Neural cell (in vitro differentiated cells): ENCODE measurements at regions not wholly inside any gene's neighbourhood (a gene's known extent, or its start where the extent isn't known, plus 50 kb on each side); places are given as distances from the start of the nearest gene placed in this dataset.

ENCODE experiments used
- H2AFZ ChIP-seq: fragments of 200-600, 300-800 bp; sonication (generic), shearing (Covaris generic); 2 replicates; pipeline ENCODE4 v1.6.0; 2014; ENCODE audit warnings: low read depth, mild to moderate bottlenecking, antibody characterized with exemption, low read length, moderate library complexity
- H3F3A ChIP-seq: fragments of 200-600 bp; shearing (Covaris generic); 2 replicates; pipeline ENCODE4 v1.6.1; 2016; ENCODE audit warnings: mild to moderate bottlenecking, moderate library complexity, mixed read lengths, antibody characterized with exemption, low read length; ENCODE audit not compliant: insufficient read depth, poor library complexity, severe bottlenecking
- H3K27ac ChIP-seq: fragments of 200-600, 300-800 bp; sonication (generic), shearing (Covaris generic); 2 replicates; pipeline ENCODE4 v1.5.1; 2014; ENCODE audit warnings: mild to moderate bottlenecking, low read length, moderate library complexity
- H3K27me3 ChIP-seq: fragments of 300-800, 200-600 bp; sonication (generic), shearing (Covaris generic); 2 replicates; pipeline ENCODE4 v1.6.0; 2014; ENCODE audit warnings: mild to moderate bottlenecking, low read depth, low read length, moderate library complexity; ENCODE audit not compliant: insufficient read depth
- H3K36me3 ChIP-seq: fragments of 300-800, 200-600 bp; sonication (generic), shearing (Covaris generic); 2 replicates; pipeline ENCODE4 v1.5.1; 2014; ENCODE audit warnings: mild to moderate bottlenecking, antibody characterized with exemption, low read length, moderate library complexity; ENCODE audit not compliant: insufficient read depth
- H3K4me2 ChIP-seq: fragments of 300-800, 200-600 bp; sonication (generic), shearing (Covaris generic); 2 replicates; pipeline ENCODE4 v1.6.0; 2014; ENCODE audit warnings: mild to moderate bottlenecking, low read length
- H3K4me3 ChIP-seq: fragments of 300-800, 200-600 bp; sonication (generic), shearing (Covaris generic); 2 replicates; pipeline ENCODE4 v1.5.1; 2014; ENCODE audit warnings: mild to moderate bottlenecking, low read length, moderate library complexity
- H3K79me2 ChIP-seq: fragments of 200-600 bp; shearing (Covaris generic); replicated peaks from 2 replicates; pipeline ENCODE4 v1.6.0; 2014; ENCODE audit warnings: mild to moderate bottlenecking, low read length, moderate library complexity; ENCODE audit not compliant: insufficient read depth
- H3K9ac ChIP-seq: fragments of 300-800, 200-600 bp; sonication (generic), shearing (Covaris generic); 2 replicates; pipeline ENCODE4 v1.6.1; 2016; ENCODE audit warnings: mild to moderate bottlenecking, low read length, mixed read lengths
- H3K9me2 ChIP-seq: fragments of 200-600 bp; shearing (Covaris generic); 2 replicates; pipeline ENCODE4 v1.6.1; 2016; ENCODE audit warnings: mild to moderate bottlenecking, low read length, mixed read lengths; ENCODE audit not compliant: insufficient read depth
- H3K9me3 ChIP-seq: fragments of 200-600, 300-800 bp; sonication (generic), shearing (Covaris generic); 2 replicates; pipeline ENCODE4 v1.6.1; 2016; ENCODE audit warnings: mild to moderate bottlenecking, mixed run types, low read length, moderate library complexity, mixed read lengths
- H4K20me1 ChIP-seq: fragments of 200-600 bp; shearing (Covaris generic); 2 replicates; pipeline ENCODE4 v1.6.1; 2016; ENCODE audit warnings: mild to moderate bottlenecking, mixed run types; ENCODE audit not compliant: insufficient read depth
- EP300 ChIP-seq: fragments of 450-650 bp; conservative IDR thresholded peaks from 2 replicates; pipeline ENCODE4 v1.6.1; 2014; ENCODE audit warnings: antibody characterized with exemption, mild to moderate bottlenecking, moderate library complexity; ENCODE audit not compliant: poor library complexity, severe bottlenecking
- EZH2 ChIP-seq: fragments of 200-600, 300-800 bp; shearing (Covaris generic), sonication (generic); IDR thresholded peaks from 2 replicates; pipeline ENCODE4 v1.6.1; 2014; ENCODE audit warnings: antibody characterized with exemption, low read length, borderline replicate concordance, mild to moderate bottlenecking; ENCODE audit not compliant: insufficient read depth, poor library complexity, severe bottlenecking
- MXI1 ChIP-seq: fragments of 450-650 bp; conservative IDR thresholded peaks from 2 replicates; pipeline ENCODE4 v1.6.1; 2014; ENCODE audit warnings: antibody characterized with exemption, mild to moderate bottlenecking; ENCODE audit not compliant: poor library complexity, severe bottlenecking
- POLR2AphosphoS5 ChIP-seq: IDR thresholded peaks from 2 replicates; pipeline ENCODE4 v1.6.1; 2012
- RAD21 ChIP-seq: fragments of 450-650 bp; conservative IDR thresholded peaks from 2 replicates; pipeline ENCODE4 v1.6.1; 2014; ENCODE audit warnings: antibody characterized with exemption, mild to moderate bottlenecking, moderate library complexity
- REST ChIP-seq: IDR thresholded peaks from 2 replicates; pipeline ENCODE4 v1.6.1; 2012; ENCODE audit warnings: borderline replicate concordance
- SMC3 ChIP-seq: fragments of 450-650 bp; conservative IDR thresholded peaks from 2 replicates; pipeline ENCODE4 v1.6.1; 2014; ENCODE audit warnings: antibody characterized with exemption, mild to moderate bottlenecking, moderate library complexity; ENCODE audit not compliant: poor library complexity

DNA sequence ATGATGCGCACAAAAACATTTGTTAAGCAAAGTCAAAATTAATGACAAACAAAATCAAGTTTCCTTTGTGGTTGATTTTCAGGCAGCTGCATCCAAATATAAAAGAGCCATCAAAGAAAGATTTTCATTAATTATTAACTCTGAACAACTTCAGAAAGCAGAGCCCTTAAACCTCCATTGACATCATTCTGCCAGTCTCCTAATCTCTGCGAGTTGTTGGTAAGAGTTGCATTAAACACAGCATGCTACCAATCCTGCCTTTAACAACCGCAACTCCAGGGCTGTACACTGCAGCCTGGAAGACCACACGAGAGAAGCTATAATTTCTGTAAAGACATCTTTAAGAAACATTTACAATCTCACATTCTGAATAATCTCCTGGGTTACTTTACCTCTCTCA is 204.6 kb downstream of the NR2F2 start:
- no peaks in the 10 kb centered on the region for H4K20me1 ChIP-seq
- H3K9me2 ChIP-seq: no peaks in the 10 kb centered on the region
- no peaks in the 10 kb centered on the region for H3F3A ChIP-seq
- H2AFZ ChIP-seq: no peak overlapping the region
- no peak for TF ChIP-seq SMC3
- TF ChIP-seq REST: no peak
- no peak for TF ChIP-seq EP300
- no peak for TF ChIP-seq POLR2AphosphoS5
- no peak overlapping the region for H3K27ac ChIP-seq
- no peaks in the 10 kb centered on the region for H3K36me3 ChIP-seq
- H3K4me3 ChIP-seq: no peak overlapping the region
- no peak overlapping the region for H3K4me2 ChIP-seq
- H3K9ac ChIP-seq: no peak overlapping the region
- H3K9me3 ChIP-seq: no peaks in the 10 kb centered on the region
- H3K79me2 ChIP-seq: no peaks in the 10 kb centered on the region
- peaks cover 98% of the 10 kb centered on the region for H3K27me3 ChIP-seq

- Histone ChIP-seq H3K9ac (no peak overlapping the region), H2AFZ (no peak overlapping the region), H4K20me1 (no peaks in the 10 kb centered on the region), H3F3A (no peaks in the 10 kb centered on the region), H3K27ac (no peak overlapping the region), H3K36me3 (no peaks in the 10 kb centered on the region), H3K9me3 (no peaks in the 10 kb centered on the region), H3K9me2 (no peaks in the 10 kb centered on the region), H3K79me2 (no peaks in the 10 kb centered on the region), H3K4me3 (no peak overlapping the region), H3K4me2 (no peak overlapping the region), H3K27me3 (peaks cover 89% of the 10 kb centered on the region)
- no peak for TF ChIP-seq RAD21
- TF ChIP-seq REST: no peak
- TF ChIP-seq EZH2: no peak
- TF ChIP-seq EP300: no peak
- TF ChIP-seq POLR2AphosphoS5: no peak
- no peak for TF ChIP-seq MXI1
Observed at GRCh38 chr15:96538491-96538890, 208.0 kb downstream of the NR2F2 start.

- H4K20me1 ChIP-seq: no peaks in the 10 kb centered on the region
- H3K9me3 ChIP-seq: no peaks in the 10 kb centered on the region
- no peak overlapping the region for H3K4me2 ChIP-seq
- no peak overlapping the region for H3K9ac ChIP-seq
- H3K27me3 ChIP-seq: peaks cover 88% of the 10 kb centered on the region
- no peaks in the 10 kb centered on the region for H3K36me3 ChIP-seq
- no peak overlapping the region for H2AFZ ChIP-seq
- no peak overlapping the region for H3K27ac ChIP-seq
- no peaks in the 10 kb centered on the region for H3K79me2 ChIP-seq
- no peak overlapping the region for H3K4me3 ChIP-seq
- no peaks in the 10 kb centered on the region for H3K9me2 ChIP-seq
- no peak for TF ChIP-seq MXI1
- no peak for TF ChIP-seq RAD21
- H3F3A ChIP-seq: no peaks in the 10 kb centered on the region
Observed at GRCh38 chr15:96540283-96540682, 209.8 kb downstream of the NR2F2 start.
